ENCODE measurements at regions not wholly inside any gene's neighbourhood (a gene's known extent, or its start where the extent isn't known, plus 50 kb on each side); places are given as distances from the start of the nearest gene placed in this dataset.

DNA sequence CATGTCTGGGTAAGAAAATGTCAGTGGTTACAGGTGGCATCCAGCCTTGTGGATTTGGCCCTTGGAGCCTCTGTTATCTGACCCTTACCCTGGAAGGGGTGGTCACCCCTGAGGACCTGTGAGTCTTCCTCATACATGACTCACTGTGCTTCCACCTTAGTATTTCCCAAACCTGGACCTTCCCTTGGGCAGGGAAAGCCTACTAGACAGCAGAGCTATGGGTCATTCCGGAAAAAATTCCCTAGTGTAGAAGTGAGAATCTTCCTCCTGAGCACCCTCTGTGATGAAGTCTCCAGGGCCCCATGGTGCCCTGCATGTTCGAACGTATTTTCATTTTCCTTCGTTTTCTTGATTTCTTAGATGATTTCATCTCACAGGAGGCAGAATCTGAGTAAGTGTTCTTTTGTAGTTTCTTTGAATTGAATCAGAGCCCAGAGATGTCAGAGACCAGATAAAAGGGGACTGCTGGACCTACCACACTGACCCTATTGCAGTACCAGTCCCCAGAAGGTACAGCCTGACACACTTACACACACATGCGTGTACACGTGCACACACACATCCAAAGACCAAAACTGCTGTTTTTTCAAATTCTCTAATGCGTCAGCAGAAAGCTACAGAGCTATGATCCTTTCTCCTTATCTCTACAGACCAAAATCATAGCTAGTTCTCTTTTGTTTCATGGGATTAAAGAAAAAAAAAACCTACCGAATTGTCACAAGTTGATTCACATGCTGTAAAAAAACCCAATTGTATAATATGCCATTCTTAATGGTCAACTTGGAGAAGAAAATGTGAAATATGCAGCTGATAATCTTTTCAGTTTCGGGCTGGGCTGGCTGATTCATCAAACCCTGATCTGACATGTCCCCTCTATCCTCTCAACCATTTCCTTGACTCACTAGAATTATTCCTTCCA, 50.5 kb upstream of the ARHGEF3 start:
- Histone ChIP-seq H3K9me3 (ENCODE audit: control insufficient read depth, insufficient read depth, low read length) (no peaks in the 10 kb centered on the region), H3K9ac (ENCODE audit: low read depth, low read length) (no peak overlapping the region), H3K27me3 (ENCODE audit: control insufficient read depth, insufficient read depth, low read length) (no peaks in the 10 kb centered on the region), H3K4me1 (ENCODE audit: control insufficient read depth, insufficient read depth, low read length) (peaks cover 8% of the 10 kb centered on the region), H3K27ac (ENCODE audit: low read depth, low read length) (no peak overlapping the region), H3K4me3 (ENCODE audit: low read depth, low read length) (no peak overlapping the region), H3K36me3 (ENCODE audit: control insufficient read depth, insufficient read depth, low read length) (no peaks in the 10 kb centered on the region)

Data from HUES48 (cell line).